C4-2B (cell line): ENCODE measurements at regions not wholly inside any gene's neighbourhood (a gene's known extent, or its start where the extent isn't known, plus 50 kb on each side); places are given as distances from the start of the nearest gene placed in this dataset.

ENCODE experiments used
- H3K27ac ChIP-seq: fragments of 450-650 bp; 2 replicates; pipeline ENCODE4 v1.5.1; 2017
- CTCF ChIP-seq: fragments of 450-650 bp; conservative IDR thresholded peaks from 2 replicates; pipeline ENCODE4 v1.5.1; 2017; ENCODE audit warnings: mild to moderate bottlenecking
- ZFX ChIP-seq: fragments of 450-650 bp; IDR thresholded peaks from 2 replicates; pipeline ENCODE4 v1.6.1; 2017

- no peak overlapping the region for H3K27ac ChIP-seq
- TF ChIP-seq CTCF (no peak), ZFX (no peak)
These were observed 162.0 kb upstream of the C1orf174 start for GRCh38 chr1:4062041-4062440.

- no peak overlapping the region for H3K27ac ChIP-seq
- TF ChIP-seq ZFX (no peak), CTCF (no peak)
These were observed 162.5 kb upstream of the C1orf174 start for GRCh38 chr1:4062560-4062959.

GRCh38 chr1:4062992-4063391 is 162.9 kb upstream of the C1orf174 start:
- TF ChIP-seq ZFX (no peak), CTCF (no peak)
- H3K27ac ChIP-seq = no peak overlapping the region

- no peak overlapping the region for H3K27ac ChIP-seq
These were observed 163.4 kb upstream of the C1orf174 start for GRCh38 chr1:4063516-4063915.

GRCh38 chr1:4064150-4064889 is 164.2 kb upstream of the C1orf174 start:
- H3K27ac ChIP-seq = no peak overlapping the region
- TF ChIP-seq CTCF = no peak
- TF ChIP-seq ZFX = no peak

More at GRCh38 chr1:4063516-4063915, 163.4 kb upstream of the C1orf174 start:
- TF ChIP-seq CTCF (no peak), ZFX (no peak)

GRCh38 chr1:4066860-4067599 is 167.0 kb upstream of the C1orf174 start:
- no peak for TF ChIP-seq CTCF
- no peak for TF ChIP-seq ZFX
- no peak overlapping the region for H3K27ac ChIP-seq

- no peak overlapping the region for H3K27ac ChIP-seq
- no peak for TF ChIP-seq ZFX
These were observed 168.0 kb upstream of the C1orf174 start for GRCh38 chr1:4068076-4068475.

- no peak for TF ChIP-seq CTCF
- TF ChIP-seq ZFX = no peak
- no peak overlapping the region for H3K27ac ChIP-seq
These were observed 171.6 kb upstream of the C1orf174 start for GRCh38 chr1:4071653-4072052.
